Daoy (cell line): ENCODE measurements at regions not wholly inside any gene's neighbourhood (a gene's known extent, or its start where the extent isn't known, plus 50 kb on each side); places are given as distances from the start of the nearest gene placed in this dataset.
"Not testable (repeated sequence)": the region's sequence is repeated elsewhere in the genome, so short reads cannot be mapped to it uniquely, and the experiment has no call there.

Source experiments
- DNase-seq: peaks from one replicate; pipeline ENCODE4 v3.0.0-alpha.2; 2015; ENCODE audit warnings: low read depth

- DNase-seq = no peak
Measured at GRCh38 chr6:67224989-67225388, 1410.1 kb upstream of the ADGRB3 start.

- no peak for DNase-seq
Measured at GRCh38 chr6:67221226-67221625, 1413.9 kb upstream of the ADGRB3 start.

- no peak for DNase-seq
Measured at GRCh38 chr6:67219346-67219745, 1415.7 kb upstream of the ADGRB3 start.

- DNase-seq = no peak
Measured at GRCh38 chr6:67212584-67212983, 1422.5 kb upstream of the ADGRB3 start.

- DNase-seq = no peak
Measured at GRCh38 chr6:67210450-67210849, 1424.6 kb upstream of the ADGRB3 start.

GRCh38 chr6:67201563-67201962, 1433.5 kb upstream of the ADGRB3 start:
- no peak for DNase-seq

GRCh38 chr6:67200626-67201403, 1434.3 kb upstream of the ADGRB3 start:
- DNase-seq = no peak

GRCh38 chr6:67199425-67199824, 1435.7 kb upstream of the ADGRB3 start:
- DNase-seq = no peak

- DNase-seq = no peak
Measured at GRCh38 chr6:67190733-67191132, 1444.3 kb upstream of the ADGRB3 start.

- no peak for DNase-seq
Measured at GRCh38 chr6:67184405-67184804, 1450.7 kb upstream of the ADGRB3 start.

- DNase-seq = no peak
Measured at GRCh38 chr6:67175101-67175500, 1460.0 kb upstream of the ADGRB3 start.

- DNase-seq = no peak
Measured at GRCh38 chr6:67165606-67166005, 1458.6 kb upstream of the EYS start.

- no peak for DNase-seq
Measured at GRCh38 chr6:67160820-67161219, 1453.8 kb upstream of the EYS start.

- no peak for DNase-seq
Measured at GRCh38 chr6:67141005-67141404, 1434.0 kb upstream of the EYS start.

- DNase-seq = no peak
Measured at GRCh38 chr6:67133973-67134372, 1426.9 kb upstream of the EYS start.

GRCh38 chr6:67131827-67132226, 1424.8 kb upstream of the EYS start:
- no peak for DNase-seq

- no peak for DNase-seq
Measured at GRCh38 chr6:67129780-67130179, 1422.8 kb upstream of the EYS start.

GRCh38 chr6:67127041-67127440, 1420.0 kb upstream of the EYS start:
- DNase-seq = no peak

- DNase-seq = no peak
Measured at GRCh38 chr6:67121115-67121514, 1414.1 kb upstream of the EYS start.

GRCh38 chr6:67112120-67112519, 1405.1 kb upstream of the EYS start:
- no peak for DNase-seq

- no peak for DNase-seq
Measured at GRCh38 chr6:67102743-67103142, 1395.7 kb upstream of the EYS start.

GRCh38 chr6:67095618-67096226, 1388.7 kb upstream of the EYS start:
- not testable (repeated sequence) for DNase-seq

- DNase-seq = no peak
Measured at GRCh38 chr6:67094431-67094946, 1387.5 kb upstream of the EYS start.
